Mesothelial cell of epicardium (in vitro differentiated cells): ENCODE measurements at regions not wholly inside any gene's neighbourhood (a gene's known extent, or its start where the extent isn't known, plus 50 kb on each side); places are given as distances from the start of the nearest gene placed in this dataset.

Source experiments
- DNase-seq, 2 experiments: peaks; one replicate each; pipeline ENCODE4 v3.0.0; 2021; ENCODE audit warnings: low spot score in 2 of 2; ENCODE audit not compliant: unreplicated experiment in 2 of 2
- H3K27ac Mint-ChIP-seq: 2 replicates; pipeline ENCODE4 v1.8.0; 2021; ENCODE audit warnings: mixed read lengths
- H3K27me3 Mint-ChIP-seq: 2 replicates; pipeline ENCODE4 v1.8.0; 2021; ENCODE audit warnings: low read depth, mixed read lengths
- H3K36me3 Mint-ChIP-seq: 2 replicates; pipeline ENCODE4 v1.8.0; 2021; ENCODE audit warnings: mixed read lengths
- H3K4me1 Mint-ChIP-seq: 2 replicates; pipeline ENCODE4 v1.8.0; 2021; ENCODE audit warnings: mixed read lengths
- H3K4me3 Mint-ChIP-seq: 2 replicates; pipeline ENCODE4 v1.8.0; 2021; ENCODE audit warnings: mild to moderate bottlenecking, moderate library complexity, mixed read lengths
- H3K9me3 Mint-ChIP-seq: 2 replicates; pipeline ENCODE4 v1.8.0; 2021; ENCODE audit warnings: mixed read lengths
- CTCF ChIP-seq: fragments of 200-600 bp; sonication (generic); IDR thresholded peaks from one replicate; pipeline ENCODE4 v1.5.0; 2021; ENCODE audit warnings: antibody characterized with exemption; ENCODE audit not compliant: unreplicated experiment

GRCh38 chr5:92559331-92559730, 1021.7 kb downstream of the NR2F1-AS1 start:
- no peak for TF ChIP-seq CTCF
- DNase-seq = no peak
- H3K4me3 Mint-ChIP-seq = no peak overlapping the region
- no peaks in the 10 kb centered on the region for H3K36me3 Mint-ChIP-seq
- no peaks in the 10 kb centered on the region for H3K27me3 Mint-ChIP-seq
- H3K27ac Mint-ChIP-seq = no peak overlapping the region
- peaks cover 15% of the 10 kb centered on the region for H3K4me1 Mint-ChIP-seq
- H3K9me3 Mint-ChIP-seq = peaks cover 5% of the 10 kb centered on the region

- peaks cover 5% of the 10 kb centered on the region for H3K9me3 Mint-ChIP-seq
- no peak overlapping the region for H3K4me3 Mint-ChIP-seq
- peaks cover 13% of the 10 kb centered on the region for H3K4me1 Mint-ChIP-seq
- H3K27ac Mint-ChIP-seq = no peak overlapping the region
- no peak for TF ChIP-seq CTCF
- DNase-seq = no peak
- no peaks in the 10 kb centered on the region for H3K36me3 Mint-ChIP-seq
- H3K27me3 Mint-ChIP-seq = no peaks in the 10 kb centered on the region
Observed at GRCh38 chr5:92556747-92557146, 1024.3 kb downstream of the NR2F1-AS1 start.

GRCh38 chr5:92554447-92555085, 1026.5 kb downstream of the NR2F1-AS1 start:
- H3K9me3 Mint-ChIP-seq = peaks cover 5% of the 10 kb centered on the region
- H3K4me1 Mint-ChIP-seq = no peaks in the 10 kb centered on the region
- TF ChIP-seq CTCF = no peak
- DNase-seq = no peak
- H3K4me3 Mint-ChIP-seq = no peak overlapping the region
- H3K27me3 Mint-ChIP-seq = no peaks in the 10 kb centered on the region
- no peak overlapping the region for H3K27ac Mint-ChIP-seq
- H3K36me3 Mint-ChIP-seq = no peaks in the 10 kb centered on the region

GRCh38 chr5:92553326-92553725, 1027.7 kb downstream of the NR2F1-AS1 start:
- Mint-ChIP-seq H3K27ac (no peak overlapping the region), H3K27me3 (no peaks in the 10 kb centered on the region), H3K9me3 (peaks cover 5% of the 10 kb centered on the region), H3K4me3 (no peak overlapping the region), H3K36me3 (no peaks in the 10 kb centered on the region), H3K4me1 (no peaks in the 10 kb centered on the region)
- TF ChIP-seq CTCF = no peak
- DNase-seq = no peak

GRCh38 chr5:92552206-92553160, 1028.5 kb downstream of the NR2F1-AS1 start:
- Mint-ChIP-seq H3K4me3 (no peak overlapping the region), H3K4me1 (no peaks in the 10 kb centered on the region), H3K27me3 (no peaks in the 10 kb centered on the region), H3K9me3 (peaks cover 5% of the 10 kb centered on the region), H3K36me3 (no peaks in the 10 kb centered on the region), H3K27ac (peak overlapping the region; percentile 48)
- no peak for DNase-seq
- no peak for TF ChIP-seq CTCF
